ENCODE measurements at regions not wholly inside any gene's neighbourhood (a gene's known extent, or its start where the extent isn't known, plus 50 kb on each side); places are given as distances from the start of the nearest gene placed in this dataset.

DNA sequence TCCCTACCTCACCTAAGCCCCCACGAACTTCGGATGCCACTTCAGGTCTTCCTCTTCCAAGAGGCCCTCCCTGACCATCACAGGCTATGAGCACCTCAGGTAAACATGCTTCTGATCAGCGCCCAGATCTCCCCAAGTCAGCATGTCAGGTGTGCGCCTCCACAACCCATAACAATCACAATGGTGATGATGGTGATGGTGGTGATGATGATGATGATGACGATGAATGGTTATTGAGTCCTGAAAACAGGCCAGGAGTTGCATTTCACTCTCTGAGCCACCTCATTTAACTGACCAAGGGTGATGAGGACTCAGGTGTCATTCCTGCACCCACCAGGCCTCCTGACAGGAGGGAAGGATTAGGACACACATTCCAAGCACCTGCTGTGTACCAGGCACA is 426.6 kb upstream of the SULF2 start:
- TF ChIP-seq POLR2A (IDR thresholded peaks at IDR 0.05; ENCODE audit: low read depth, low read length) (no peak), POLR2AphosphoS5 (IDR thresholded peaks at IDR 0.05; ENCODE audit: low read depth, low read length) (no peak), SPI1 (IDR thresholded peaks at IDR 0.05; ENCODE audit: low read depth, low read length) (no peak), TAF1 (IDR thresholded peaks at IDR 0.05; ENCODE audit: low read depth, low read length) (no peak), POU2F2 (IDR thresholded peaks at IDR 0.05; ENCODE audit: low read depth, low read length) (no peak)
